ENCODE measurements at regions not wholly inside any gene's neighbourhood (a gene's known extent, or its start where the extent isn't known, plus 50 kb on each side); places are given as distances from the start of the nearest gene placed in this dataset.

GRCh38 chr13:80574113-80574850, 233.4 kb upstream of the SPRY2 start:
- ATAC-seq (no peak), DNase-seq (ENCODE audit: low spot score in 2 of 2) (no peak)
- no peak overlapping the region for H3K27ac Mint-ChIP-seq
- no peaks in the 10 kb centered on the region for H3K36me3 Mint-ChIP-seq
- peaks cover 16 to 22% of the 10 kb centered on the region in 2 donors for H3K9me3 Mint-ChIP-seq

GRCh38 chr13:80572923-80573316, 232.0 kb upstream of the SPRY2 start:
- H3K36me3 Mint-ChIP-seq: no peaks in the 10 kb centered on the region
- H3K9me3 Mint-ChIP-seq: peaks cover 8 to 15% of the 10 kb centered on the region in 2 donors
- no peak overlapping the region for H3K27ac Mint-ChIP-seq
- DNase-seq (ENCODE audit: low spot score in 2 of 2) (no peak), ATAC-seq (no peak)

GRCh38 chr13:80572308-80572922, 231.5 kb upstream of the SPRY2 start:
- Mint-ChIP-seq H3K9me3 (peaks cover 8 to 15% of the 10 kb centered on the region in 2 donors), H3K27ac (no peak overlapping the region), H3K36me3 (no peaks in the 10 kb centered on the region)
- no peak for DNase-seq (ENCODE audit: low spot score in 2 of 2)
- ATAC-seq: no peak

- Mint-ChIP-seq H3K27ac (no peak overlapping the region), H3K9me3 (peaks cover 13 to 15% of the 10 kb centered on the region in 2 donors), H3K36me3 (no peaks in the 10 kb centered on the region)
- DNase-seq (ENCODE audit: low spot score in 2 of 2) (no peak), ATAC-seq (no peak)
These were observed 230.7 kb upstream of the SPRY2 start for GRCh38 chr13:80571346-80572307.

- H3K36me3 Mint-ChIP-seq: peaks cover 4 to 5% of the 10 kb centered on the region in 2 donors
- no peak overlapping the region for H3K27ac Mint-ChIP-seq
- ATAC-seq (no peak), DNase-seq (ENCODE audit: low spot score in 2 of 2) (no peak)
- peaks cover 10 to 14% of the 10 kb centered on the region in 2 donors for H3K9me3 Mint-ChIP-seq
These were observed 222.5 kb upstream of the SPRY2 start for GRCh38 chr13:80563439-80563838.

GRCh38 chr13:80562433-80563156, 221.7 kb upstream of the SPRY2 start:
- Mint-ChIP-seq H3K36me3 (peaks cover 4 to 5% of the 10 kb centered on the region in 2 donors), H3K27ac (no peak overlapping the region), H3K9me3 (peaks cover 10 to 14% of the 10 kb centered on the region in 2 donors)
- ATAC-seq (no peak), DNase-seq (ENCODE audit: low spot score in 2 of 2) (no peak)

- Mint-ChIP-seq H3K9me3 (peaks cover 9 to 10% of the 10 kb centered on the region in 2 donors), H3K27ac (no peak overlapping the region), H3K36me3 (peaks cover 4 to 5% of the 10 kb centered on the region in 2 donors)
- ATAC-seq (no peak), DNase-seq (ENCODE audit: low spot score in 2 of 2) (no peak)
These were observed 219.7 kb upstream of the SPRY2 start for GRCh38 chr13:80560609-80561008.

- no peak for DNase-seq (ENCODE audit: low spot score in 2 of 2)
- Mint-ChIP-seq H3K9me3 (peaks cover 9 to 10% of the 10 kb centered on the region in 2 donors), H3K36me3 (peaks cover 4 to 5% of the 10 kb centered on the region in 2 donors), H3K27ac (no peak overlapping the region)
- ATAC-seq: no peak
These were observed 219.0 kb upstream of the SPRY2 start for GRCh38 chr13:80559944-80560343.

GRCh38 chr13:80558074-80558473, 217.1 kb upstream of the SPRY2 start:
- DNase-seq (ENCODE audit: low spot score in 2 of 2) (no peak), ATAC-seq (no peak)
- peaks cover 4 to 5% of the 10 kb centered on the region in 2 donors for H3K36me3 Mint-ChIP-seq
- H3K9me3 Mint-ChIP-seq: peaks cover 4 to 5% of the 10 kb centered on the region in 2 donors
- H3K27ac Mint-ChIP-seq: no peak overlapping the region

- Mint-ChIP-seq H3K27ac (no peak overlapping the region), H3K36me3 (peaks cover 4 to 5% of the 10 kb centered on the region in 2 donors), H3K9me3 (peaks cover 4 to 8% of the 10 kb centered on the region in 2 donors)
- DNase-seq (ENCODE audit: low spot score in 2 of 2) (no peak), ATAC-seq (no peak)
These were observed 215.1 kb upstream of the SPRY2 start for GRCh38 chr13:80555796-80556678.

GRCh38 chr13:80552851-80553440, 212.0 kb upstream of the SPRY2 start:
- no peak overlapping the region for H3K27ac Mint-ChIP-seq
- no peak for ATAC-seq
- no peaks in the 10 kb centered on the region for H3K36me3 Mint-ChIP-seq
- no peak for DNase-seq (ENCODE audit: low spot score in 2 of 2)
- peaks cover 0 to 3% of the 10 kb centered on the region in 2 donors for H3K9me3 Mint-ChIP-seq

- Mint-ChIP-seq H3K9me3 (peaks cover 0 to 3% of the 10 kb centered on the region in 2 donors), H3K27ac (peak overlapping the region in 1 of 2 donors; percentile 75), H3K36me3 (no peaks in the 10 kb centered on the region)
- ATAC-seq (no peak), DNase-seq (ENCODE audit: low spot score in 2 of 2) (no peak)
These were observed 210.9 kb upstream of the SPRY2 start for GRCh38 chr13:80551650-80552497.

GRCh38 chr13:80550971-80551441, 210.1 kb upstream of the SPRY2 start:
- no peak for DNase-seq (ENCODE audit: low spot score in 2 of 2)
- no peak overlapping the region for H3K27ac Mint-ChIP-seq
- ATAC-seq: no peak
- H3K36me3 Mint-ChIP-seq: no peaks in the 10 kb centered on the region
- H3K9me3 Mint-ChIP-seq: peaks cover 0 to 3% of the 10 kb centered on the region in 2 donors

- H3K27ac Mint-ChIP-seq: no peak overlapping the region
- H3K36me3 Mint-ChIP-seq: no peaks in the 10 kb centered on the region
- peaks cover 6 to 14% of the 10 kb centered on the region in 2 donors for H3K9me3 Mint-ChIP-seq
- DNase-seq (ENCODE audit: low spot score in 2 of 2) (no peak), ATAC-seq (no peak)
These were observed 208.0 kb upstream of the SPRY2 start for GRCh38 chr13:80548915-80549314.
